WTC11 (cell line): ENCODE measurements at regions not wholly inside any gene's neighbourhood (a gene's known extent, or its start where the extent isn't known, plus 50 kb on each side); places are given as distances from the start of the nearest gene placed in this dataset.

Source experiments
- AFF4 ChIP-seq: sonication (generic); formaldehyde crosslinking; IDR thresholded peaks from 2 replicates; pipeline ENCODE4 v1.8.1; 2023; ENCODE audit warnings: mild to moderate bottlenecking, missing genetic modification reagents, borderline replicate concordance
- CTCF ChIP-seq: fragments of 200-600 bp; IDR thresholded peaks from 2 replicates; pipeline ENCODE4 v1.8.0; 2022; ENCODE audit warnings: antibody characterized with exemption
- FOXK1 ChIP-seq: sonication (generic); formaldehyde crosslinking; IDR thresholded peaks from 2 replicates; pipeline ENCODE4 v1.8.0; 2022; ENCODE audit warnings: mild to moderate bottlenecking, moderate library complexity, missing genetic modification reagents
- NR2C2 ChIP-seq: sonication (generic); formaldehyde crosslinking; IDR thresholded peaks from 2 replicates; pipeline ENCODE4 v1.8.0; 2022; ENCODE audit warnings: mild to moderate bottlenecking, missing genetic modification reagents
- NR3C1 ChIP-seq: sonication (generic); formaldehyde crosslinking; conservative IDR thresholded peaks from 2 replicates; pipeline ENCODE4 v1.8.1; 2023; ENCODE audit warnings: low read depth, mild to moderate bottlenecking, missing genetic modification reagents
- TEAD4 ChIP-seq: sonication (generic); formaldehyde crosslinking; IDR thresholded peaks from 2 replicates; pipeline ENCODE4 v1.8.0; 2022; ENCODE audit warnings: mild to moderate bottlenecking, missing genetic modification reagents
- TP53 ChIP-seq: sonication (generic); formaldehyde crosslinking; IDR thresholded peaks from 2 replicates; pipeline ENCODE4 v1.8.1; 2023; ENCODE audit warnings: mild to moderate bottlenecking, missing genetic modification reagents
- ZBTB21 ChIP-seq: sonication (generic); formaldehyde crosslinking; IDR thresholded peaks from 2 replicates; pipeline ENCODE4 v1.8.1; 2023; ENCODE audit warnings: mild to moderate bottlenecking, missing genetic modification reagents, borderline replicate concordance
- ZNF317 ChIP-seq: sonication (generic); formaldehyde crosslinking; IDR thresholded peaks from 2 replicates; pipeline ENCODE4 v1.8.1; 2023; ENCODE audit warnings: low read depth, mild to moderate bottlenecking, moderate library complexity, missing genetic modification reagents, borderline replicate concordance
- ZNF416 ChIP-seq: fragments of 250-450 bp; sonication (Bioruptor Pico); IDR thresholded peaks from 2 replicates; pipeline ENCODE4 v1.9.0; 2021; ENCODE audit warnings: mild to moderate bottlenecking, inconsistent platforms
- TF ChIP-seq, protein P1 (sequence below): sonication (generic); formaldehyde crosslinking; IDR thresholded peaks from 2 replicates; pipeline ENCODE4 v1.8.1; 2022; ENCODE audit warnings: low read depth, missing genetic modification reagents, borderline replicate concordance
- TF ChIP-seq, protein P2 (sequence below): sonication (generic); formaldehyde crosslinking; IDR thresholded peaks from 2 replicates; pipeline ENCODE4 v1.8.1; 2022; ENCODE audit warnings: mild to moderate bottlenecking, moderate library complexity, missing genetic modification reagents

DNA sequence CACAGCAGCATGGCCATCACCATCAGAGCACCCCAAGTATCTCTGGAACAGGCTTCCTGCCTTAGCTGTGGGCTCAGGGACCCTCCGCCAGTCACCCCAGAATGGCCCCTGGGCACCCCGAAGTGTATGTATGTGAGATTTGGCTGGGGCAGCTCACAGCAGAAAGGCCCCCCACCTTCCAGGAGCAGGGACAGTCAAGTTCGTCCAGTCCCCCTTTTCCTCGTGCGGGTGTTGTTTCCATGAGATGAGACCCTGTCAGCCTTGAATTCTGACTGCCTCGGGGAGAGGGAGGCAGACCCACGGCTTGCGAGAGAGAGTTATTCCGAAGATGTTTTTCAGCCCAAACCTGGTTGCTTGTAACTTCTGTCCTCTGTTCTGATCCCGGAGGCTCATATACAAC is 290.9 kb upstream of the HDAC4 start:
- no peak for TF ChIP-seq CTCF
- TF ChIP-seq ZNF416 (CRISPR knock-in tag), result no peak
- TF ChIP-seq, protein P1, sequence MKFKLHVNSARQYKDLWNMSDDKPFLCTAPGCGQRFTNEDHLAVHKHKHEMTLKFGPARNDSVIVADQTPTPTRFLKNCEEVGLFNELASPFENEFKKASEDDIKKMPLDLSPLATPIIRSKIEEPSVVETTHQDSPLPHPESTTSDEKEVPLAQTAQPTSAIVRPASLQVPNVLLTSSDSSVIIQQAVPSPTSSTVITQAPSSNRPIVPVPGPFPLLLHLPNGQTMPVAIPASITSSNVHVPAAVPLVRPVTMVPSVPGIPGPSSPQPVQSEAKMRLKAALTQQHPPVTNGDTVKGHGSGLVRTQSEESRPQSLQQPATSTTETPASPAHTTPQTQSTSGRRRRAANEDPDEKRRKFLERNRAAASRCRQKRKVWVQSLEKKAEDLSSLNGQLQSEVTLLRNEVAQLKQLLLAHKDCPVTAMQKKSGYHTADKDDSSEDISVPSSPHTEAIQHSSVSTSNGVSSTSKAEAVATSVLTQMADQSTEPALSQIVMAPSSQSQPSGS (CRISPR knock-in tag), result no peak
- no peak for TF ChIP-seq TEAD4 (CRISPR knock-in tag)
- TF ChIP-seq, protein P2, sequence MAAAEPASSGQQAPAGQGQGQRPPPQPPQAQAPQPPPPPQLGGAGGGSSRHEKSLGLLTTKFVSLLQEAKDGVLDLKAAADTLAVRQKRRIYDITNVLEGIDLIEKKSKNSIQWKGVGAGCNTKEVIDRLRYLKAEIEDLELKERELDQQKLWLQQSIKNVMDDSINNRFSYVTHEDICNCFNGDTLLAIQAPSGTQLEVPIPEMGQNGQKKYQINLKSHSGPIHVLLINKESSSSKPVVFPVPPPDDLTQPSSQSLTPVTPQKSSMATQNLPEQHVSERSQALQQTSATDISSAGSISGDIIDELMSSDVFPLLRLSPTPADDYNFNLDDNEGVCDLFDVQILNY (CRISPR knock-in tag), result no peak
- no peak for TF ChIP-seq NR3C1 (CRISPR knock-in tag)
- TF ChIP-seq ZBTB21, result no peak
- no peak for TF ChIP-seq TP53 (CRISPR knock-in tag)
- TF ChIP-seq NR2C2 (CRISPR knock-in tag), result no peak
- no peak for TF ChIP-seq FOXK1
- TF ChIP-seq AFF4 (CRISPR knock-in tag), result no peak
- TF ChIP-seq ZNF317 (CRISPR knock-in tag), result no peak
